Sigmoid colon (tissue), 6 donors: ENCODE measurements at regions not wholly inside any gene's neighbourhood (a gene's known extent, or its start where the extent isn't known, plus 50 kb on each side); places are given as distances from the start of the nearest gene placed in this dataset.

ENCODE experiments used
- DNase-seq: peaks from one replicate; pipeline ENCODE4 v3.0.0-alpha.2; 2019
- H3K27ac ChIP-seq, 4 donors: fragments of 200-600 bp; sonication (generic); one replicate each; pipeline ENCODE4 v1.5.1; 2016 to 2019; ENCODE audit warnings: mild to moderate bottlenecking in 1 of 4
- H3K27me3 ChIP-seq, 3 donors: fragments of 200-600 bp; sonication (generic); one replicate each; pipeline ENCODE4 v1.5.1; 2019; ENCODE audit warnings: mild to moderate bottlenecking in 1 of 3
- H3K36me3 ChIP-seq, 4 donors: fragments of 200-600 bp; sonication (generic); one replicate each; pipeline ENCODE4 v1.5.1; 2016 to 2019
- H3K4me1 ChIP-seq, 4 donors: fragments of 200-600 bp; sonication (generic); one replicate each; pipeline ENCODE4 v1.5.1; 2017 to 2019
- H3K4me3 ChIP-seq, 4 donors: fragments of 200-600 bp; sonication (generic); one replicate each; pipeline ENCODE4 v1.5.1; 2017 to 2019; ENCODE audit warnings: mild to moderate bottlenecking in 2 of 4, moderate library complexity in 1 of 4
- H3K9me3 ChIP-seq, 4 donors: fragments of 200-600 bp in 3 of 4; sonication (generic) in 3 of 4; one replicate each; pipeline versions ENCODE4 v1.5.1 to v1.6.1; 2013 to 2019
- CTCF ChIP-seq, 4 experiments: fragments of 450-650 bp in 3 of 4; fragments of 200-600 bp in 1 of 4; IDR thresholded peaks; one replicate each; pipeline ENCODE4 v1.5.1; 2016 to 2019; ENCODE audit warnings: antibody characterized with exemption in 4 of 4, mild to moderate bottlenecking in 3 of 4, moderate library complexity in 2 of 4
- EP300 ChIP-seq, 4 donors: sonication (generic); formaldehyde crosslinking; IDR thresholded peaks; one replicate each; pipeline ENCODE4 v1.6.1; 2017; ENCODE audit warnings: antibody characterized with exemption in 4 of 4
- POLR2A ChIP-seq, 2 donors: fragments of 450-650 bp; IDR thresholded peaks; one replicate each; pipeline ENCODE4 v1.6.1; 2016; ENCODE audit warnings: antibody characterized with exemption in 2 of 2, mild to moderate bottlenecking in 2 of 2, moderate library complexity in 2 of 2
- POLR2AphosphoS5 ChIP-seq, 4 donors: sonication (generic); formaldehyde crosslinking; IDR thresholded peaks; one replicate each; pipeline ENCODE4 v1.6.1; 2017; ENCODE audit warnings: antibody characterized with exemption in 4 of 4
- WGBS, 2 donors: extraction: QIAGEN DNeasy Blood & Tissue Kit; methylation state at CpG; one replicate each; pipeline ENCODE4 v1.1.7; 2013; 5-methylcytosine and 5-hydroxymethylcytosine counted together
- intact Hi-C: fragments of 100-400 bp; cut with DNase I; formaldehyde crosslinking; loops from one replicate; pipeline ENCODE4 v1.15.1; 2023
- donor health status: healthy with polysubstance abuse.
- donor health status: healthy.

- WGBS, 2 donors: 89 to 90% methylated on average over 6 of the region's 6 CpGs
- DNase-seq: no peak
- H3K4me3 ChIP-seq: no peak overlapping the region
- no peaks in the 10 kb centered on the region for H3K27me3 ChIP-seq
- no peaks in the 10 kb centered on the region for H3K36me3 ChIP-seq
- no peaks in the 10 kb centered on the region for H3K4me1 ChIP-seq
- TF ChIP-seq POLR2A (IDR thresholded peaks at IDR 0.05) (no peak), POLR2AphosphoS5 (IDR thresholded peaks at IDR 0.05) (no peak), CTCF (IDR thresholded peaks at IDR 0.05) (no peak), EP300 (IDR thresholded peaks at IDR 0.05) (no peak)
- no peaks in the 10 kb centered on the region for H3K9me3 ChIP-seq
- no peak overlapping the region for H3K27ac ChIP-seq
- intact Hi-C loops: no loop called here
These were observed 163.6 kb upstream of the NAV3 start for GRCh38 chr12:77667101-77667500.

GRCh38 chr12:77648716-77649115, 182.0 kb upstream of the NAV3 start:
- H3K27ac ChIP-seq: no peak overlapping the region
- no peaks in the 10 kb centered on the region for H3K9me3 ChIP-seq
- no peak overlapping the region for H3K4me3 ChIP-seq
- H3K4me1 ChIP-seq: no peaks in the 10 kb centered on the region
- intact Hi-C loops: no loop called here
- no peak for DNase-seq
- TF ChIP-seq CTCF (IDR thresholded peaks at IDR 0.05) (no peak), POLR2A (IDR thresholded peaks at IDR 0.05) (no peak), EP300 (IDR thresholded peaks at IDR 0.05) (no peak), POLR2AphosphoS5 (IDR thresholded peaks at IDR 0.05) (no peak)
- H3K27me3 ChIP-seq: no peaks in the 10 kb centered on the region
- H3K36me3 ChIP-seq: no peaks in the 10 kb centered on the region

- Histone ChIP-seq H3K27me3 (no peaks in the 10 kb centered on the region), H3K4me1 (no peaks in the 10 kb centered on the region), H3K27ac (no peak overlapping the region), H3K4me3 (no peak overlapping the region), H3K9me3 (no peaks in the 10 kb centered on the region), H3K36me3 (no peaks in the 10 kb centered on the region)
- DNase-seq: no peak
- TF ChIP-seq POLR2A (IDR thresholded peaks at IDR 0.05) (no peak), EP300 (IDR thresholded peaks at IDR 0.05) (no peak), CTCF (IDR thresholded peaks at IDR 0.05) (no peak), POLR2AphosphoS5 (IDR thresholded peaks at IDR 0.05) (no peak)
- WGBS, 2 donors: 58 to 73% methylated on average over 5 of the region's 5 CpGs
- intact Hi-C loops: no loop called here
These were observed 184.6 kb upstream of the NAV3 start for GRCh38 chr12:77645966-77646598.

- no peaks in the 10 kb centered on the region for H3K9me3 ChIP-seq
- H3K27me3 ChIP-seq: no peaks in the 10 kb centered on the region
- WGBS, 2 donors: 56 to 71% methylated on average over 3 of the region's 3 CpGs
- H3K4me1 ChIP-seq: no peaks in the 10 kb centered on the region
- DNase-seq: no peak
- no peaks in the 10 kb centered on the region for H3K36me3 ChIP-seq
- H3K27ac ChIP-seq: no peak overlapping the region
- H3K4me3 ChIP-seq: no peak overlapping the region
- TF ChIP-seq EP300 (IDR thresholded peaks at IDR 0.05) (no peak), POLR2A (IDR thresholded peaks at IDR 0.05) (no peak), CTCF (IDR thresholded peaks at IDR 0.05) (no peak), POLR2AphosphoS5 (IDR thresholded peaks at IDR 0.05) (no peak)
- intact Hi-C loops: no loop called here
These were observed 185.6 kb upstream of the NAV3 start for GRCh38 chr12:77644915-77645605.
